ENCODE measurements at regions not wholly inside any gene's neighbourhood (a gene's known extent, or its start where the extent isn't known, plus 50 kb on each side); places are given as distances from the start of the nearest gene placed in this dataset.

- peak; percentile 29 for DNase-seq (ENCODE audit: low read depth)
- TF ChIP-seq CTCF (conservative IDR thresholded peaks at IDR 0.05; ENCODE audit: low read depth, low read length) = no peak
These were observed 142.7 kb upstream of the IER5L start for GRCh38 chr9:129320575-129321285.

GRCh38 chr9:129319938-129320481, 141.9 kb upstream of the IER5L start:
- no peak for DNase-seq (ENCODE audit: low read depth)
- H3K4me3 ChIP-seq (ENCODE audit: low read depth, low read length) = peak overlapping the region; percentile 50
- TF ChIP-seq CTCF (conservative IDR thresholded peaks at IDR 0.05; ENCODE audit: low read depth, low read length) = no peak

More at GRCh38 chr9:129320575-129321285, 142.7 kb upstream of the IER5L start:
- peak overlapping the region; percentile 50 for H3K4me3 ChIP-seq (ENCODE audit: low read depth, low read length)

DNA sequence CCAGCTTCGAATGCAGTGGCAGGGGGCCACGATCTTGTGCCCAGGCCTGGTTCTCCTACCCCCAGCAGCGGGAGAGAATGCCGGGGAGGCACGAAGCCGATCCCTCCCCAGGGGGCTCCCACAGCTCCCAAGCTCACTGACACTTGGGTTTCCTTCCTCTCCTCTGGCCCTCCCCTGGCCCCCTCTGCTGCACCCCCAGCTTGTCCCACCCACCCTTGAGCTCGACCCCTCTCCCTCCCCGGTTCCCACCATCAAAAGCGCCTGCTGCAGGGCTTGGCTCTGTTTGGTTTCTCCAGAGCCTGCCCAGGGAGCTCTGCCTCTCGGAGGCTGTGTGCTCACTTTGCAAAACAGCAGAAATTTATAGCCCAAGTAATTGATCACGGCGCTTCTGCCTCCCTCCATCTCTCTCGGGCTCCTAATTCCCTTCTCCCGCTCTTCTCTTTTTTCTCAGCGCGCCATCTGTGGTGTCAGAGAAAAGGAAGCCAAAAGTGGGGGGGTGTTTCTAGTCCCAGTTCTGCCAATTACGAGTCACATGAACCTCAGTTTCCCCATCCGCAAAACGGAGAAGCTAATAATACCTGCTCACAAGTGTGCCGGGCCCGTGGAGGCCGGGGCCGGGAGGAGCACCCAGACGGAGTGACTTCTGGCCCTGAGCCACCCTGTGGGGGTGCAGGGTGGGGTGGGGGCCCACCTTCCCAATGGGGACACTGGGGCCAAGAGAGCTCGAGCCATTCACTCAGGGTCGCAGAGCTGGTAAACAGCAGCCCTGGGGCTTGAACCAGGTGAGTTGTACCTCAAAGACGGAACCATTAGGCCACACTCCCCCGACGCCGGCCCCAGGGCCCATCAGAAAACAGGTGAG, 141.2 kb upstream of the IER5L start:
- no peak overlapping the region for H3K4me3 ChIP-seq (ENCODE audit: low read depth, low read length)
- no peak for TF ChIP-seq CTCF (conservative IDR thresholded peaks at IDR 0.05; ENCODE audit: low read depth, low read length)
- DNase-seq (ENCODE audit: low read depth) = no peak

GRCh38 chr9:129318121-129319075, 140.3 kb upstream of the IER5L start:
- TF ChIP-seq CTCF (conservative IDR thresholded peaks at IDR 0.05; ENCODE audit: low read depth, low read length) = no peak
- H3K4me3 ChIP-seq (ENCODE audit: low read depth, low read length) = no peak overlapping the region
- no peak for DNase-seq (ENCODE audit: low read depth)

GRCh38 chr9:129317179-129318011, 139.3 kb upstream of the IER5L start:
- H3K4me3 ChIP-seq (ENCODE audit: low read depth, low read length) = no peak overlapping the region
- no peak for TF ChIP-seq CTCF (conservative IDR thresholded peaks at IDR 0.05; ENCODE audit: low read depth, low read length)
- DNase-seq (ENCODE audit: low read depth) = no peak
